Endothelial cell of umbilical vein (primary cell): ENCODE measurements at regions not wholly inside any gene's neighbourhood (a gene's known extent, or its start where the extent isn't known, plus 50 kb on each side); places are given as distances from the start of the nearest gene placed in this dataset.

ENCODE experiments used
- BruUV-seq: library from RNA; stranded (reverse); fragments of 400-500 nt; replicated peaks from 2 replicates; lab custom pipeline; 2021; lab: Mats Ljungman, UMichigan
- CTCF ChIA-PET: fragments of 300-600, 350-600 bp; sonication (Branson Sonifier 250); formaldehyde crosslinking; loops from one replicate; lab custom pipeline; 2021; ENCODE audit warnings: antibody characterized with exemption, inconsistent platforms; lab: Charles Lee
- POLR2A ChIA-PET: fragments of 300-600, 350-600 bp; sonication (Branson Sonifier 250); formaldehyde crosslinking; loops from one replicate; lab custom pipeline; 2021; ENCODE audit warnings: antibody characterized with exemption, inconsistent platforms; lab: Charles Lee
- DNase-seq: peaks from one replicate; pipeline ENCODE4 v3.0.0-alpha.2; 2011; ENCODE audit warnings: low read depth, low spot score
- FAIRE-seq: peaks from 2 replicates; lab custom pipeline; 2011; peaks lifted over from hg19 to GRCh38; lab: Jason Lieb, UNC
- H2AFZ ChIP-seq: 2 replicates; pipeline ENCODE4 v1.6.0; 2012; ENCODE audit warnings: low read depth, low read length, control low read depth, inconsistent platforms
- H3K27ac ChIP-seq: 2 replicates; pipeline ENCODE4 v1.5.1; 2011; ENCODE audit warnings: low read depth, mild to moderate bottlenecking, control low read depth, low read length, moderate library complexity; ENCODE audit not compliant: insufficient read depth
- H3K27me3 ChIP-seq, 2 experiments: 2 replicates each; pipeline versions ENCODE4 v1.6.0 to v1.6.1; 2011; ENCODE audit warnings: low read length in 2 of 2, mixed read lengths in 1 of 2; ENCODE audit not compliant: control insufficient read depth in 2 of 2, insufficient read depth in 2 of 2
- H3K36me3 ChIP-seq, 2 experiments: 2 replicates in 1 of 2; 3 replicates in 1 of 2; pipeline ENCODE4 v1.5.1; 2011; ENCODE audit warnings: low read length in 2 of 2, mild to moderate bottlenecking in 1 of 2, moderate library complexity in 1 of 2; ENCODE audit not compliant: control insufficient read depth in 2 of 2, insufficient read depth in 2 of 2; ENCODE audit errors: extremely low read depth in 1 of 2
- H3K4me1 ChIP-seq: 3 replicates; pipeline ENCODE4 v1.5.1; 2011; ENCODE audit warnings: mild to moderate bottlenecking, low read length; ENCODE audit not compliant: control insufficient read depth, insufficient read depth; ENCODE audit errors: extremely low read depth
- H3K4me2 ChIP-seq: 2 replicates; pipeline ENCODE4 v1.6.1; 2011; ENCODE audit warnings: low read length, control low read depth, mixed read lengths; ENCODE audit not compliant: insufficient read depth
- H3K4me3 ChIP-seq, 3 experiments: fragments of 200-600 bp in 1 of 3; sonication (generic), shearing (Covaris generic) in 1 of 3; replicated peaks in 1 of 3; 2 replicates each; pipeline ENCODE4 v1.5.1; 2011 to 2016; ENCODE audit warnings: control low read depth in 3 of 3, low read length in 3 of 3, mild to moderate bottlenecking in 2 of 3, inconsistent platforms in 1 of 3, low read depth in 1 of 3, moderate library complexity in 1 of 3; ENCODE audit not compliant: insufficient read depth in 1 of 3
- H3K79me2 ChIP-seq: 2 replicates; pipeline ENCODE4 v1.6.0; 2012; ENCODE audit warnings: low read length, inconsistent platforms; ENCODE audit not compliant: control insufficient read depth, insufficient read depth
- H3K9ac ChIP-seq: replicated peaks from 2 replicates; pipeline ENCODE3; 2011; ENCODE audit warnings: low read length, control low read depth; ENCODE audit not compliant: insufficient read depth; ENCODE audit errors: extremely low read depth
- H3K9me1 ChIP-seq: replicated peaks from 3 replicates; pipeline ENCODE4 v1.6.0; 2011; ENCODE audit warnings: mild to moderate bottlenecking, low read length; ENCODE audit not compliant: control insufficient read depth, insufficient read depth; ENCODE audit errors: extremely low read depth
- H3K9me3 ChIP-seq: replicated peaks from 2 replicates; pipeline ENCODE4 v1.5.1; 2012; ENCODE audit warnings: low read length, inconsistent platforms; ENCODE audit not compliant: control insufficient read depth, insufficient read depth
- H4K20me1 ChIP-seq: replicated peaks from 2 replicates; pipeline ENCODE3; 2011; ENCODE audit warnings: mild to moderate bottlenecking, low read length; ENCODE audit not compliant: control insufficient read depth, insufficient read depth; ENCODE audit errors: extremely low read depth
- CTCF ChIP-seq, 2 donors: IDR thresholded peaks; 1 replicate in 1 of 2; 2 replicates in 1 of 2; pipeline ENCODE4 v1.5.1; 2011; ENCODE audit warnings: low read length in 2 of 2, mild to moderate bottlenecking in 2 of 2, moderate library complexity in 2 of 2, control low read depth in 1 of 2, inconsistent platforms in 1 of 2, low read depth in 1 of 2; ENCODE audit not compliant: insufficient read depth in 1 of 2; ENCODE audit errors: extremely low read depth in 1 of 2
- JUN ChIP-seq: IDR thresholded peaks from 2 replicates; pipeline ENCODE4 v1.6.1; 2011; ENCODE audit warnings: borderline replicate concordance, low read depth; ENCODE audit not compliant: insufficient read length, insufficient read depth
- dilution Hi-C: fragments of 300-500 bp; cut with MboI; formaldehyde crosslinking; loops from one replicate; pipeline ENCODE4 v1.15.0; 2019; ENCODE audit warnings: low sequenced_read_pairs; ENCODE audit not compliant: extremely low pct_ligation_motif_present
- intact Hi-C: fragments of 100-400 bp; cut with micrococcal nuclease; formaldehyde crosslinking; loops from one replicate; pipeline ENCODE4 v1.10.0; 2022

GRCh38 chr12:124508381-124509079 lies 58.9 kb downstream of the NCOR2 start:
- H3K27me3 ChIP-seq: no peaks in the 10 kb centered on the region
- H3K27ac ChIP-seq: no peak overlapping the region
- dilution Hi-C loops (no loop called here), intact Hi-C loops (no loop called here)
- FAIRE-seq: no peak
- BruUV-seq: no TSS peak
- CTCF ChIA-PET: interaction anchor here (0.6 to 2.3 kb wide), 6 partner anchors 8 to 128 kb away, joined by 3 to 7 read pairs (median 5); no protein-coding TSS in a partner anchor
- no peak overlapping the region for H3K4me3 ChIP-seq
- no peak overlapping the region for H3K9ac ChIP-seq
- no peak overlapping the region for H3K4me2 ChIP-seq
- DNase-seq: no peak
- H2AFZ ChIP-seq: no peak overlapping the region
- no peaks in the 10 kb centered on the region for H3K9me1 ChIP-seq
- no peaks in the 10 kb centered on the region for H3K9me3 ChIP-seq
- peaks cover 37% of the 10 kb centered on the region for H3K79me2 ChIP-seq
- no peaks in the 10 kb centered on the region for H4K20me1 ChIP-seq
- H3K4me1 ChIP-seq: peaks cover 46% of the 10 kb centered on the region
- no peaks in the 10 kb centered on the region for H3K36me3 ChIP-seq
- TF ChIP-seq CTCF (IDR thresholded peaks at IDR 0.05; ENCODE audit: extremely low read depth in 1 of 2, insufficient read depth in 1 of 2, low read depth in 1 of 2, low read length in 2 of 2) (peak in 1 of 2 donors; percentile 3), JUN (no peak)
- POLR2A ChIA-PET: no interaction called here
